Renal pelvis (tissue), 1 donor: ENCODE measurements at regions not wholly inside any gene's neighbourhood (a gene's known extent, or its start where the extent isn't known, plus 50 kb on each side); places are given as distances from the start of the nearest gene placed in this dataset.

ENCODE experiments used
- DNase-seq: peaks from one replicate; pipeline ENCODE4 v3.0.0-alpha.2; 2013

DNA sequence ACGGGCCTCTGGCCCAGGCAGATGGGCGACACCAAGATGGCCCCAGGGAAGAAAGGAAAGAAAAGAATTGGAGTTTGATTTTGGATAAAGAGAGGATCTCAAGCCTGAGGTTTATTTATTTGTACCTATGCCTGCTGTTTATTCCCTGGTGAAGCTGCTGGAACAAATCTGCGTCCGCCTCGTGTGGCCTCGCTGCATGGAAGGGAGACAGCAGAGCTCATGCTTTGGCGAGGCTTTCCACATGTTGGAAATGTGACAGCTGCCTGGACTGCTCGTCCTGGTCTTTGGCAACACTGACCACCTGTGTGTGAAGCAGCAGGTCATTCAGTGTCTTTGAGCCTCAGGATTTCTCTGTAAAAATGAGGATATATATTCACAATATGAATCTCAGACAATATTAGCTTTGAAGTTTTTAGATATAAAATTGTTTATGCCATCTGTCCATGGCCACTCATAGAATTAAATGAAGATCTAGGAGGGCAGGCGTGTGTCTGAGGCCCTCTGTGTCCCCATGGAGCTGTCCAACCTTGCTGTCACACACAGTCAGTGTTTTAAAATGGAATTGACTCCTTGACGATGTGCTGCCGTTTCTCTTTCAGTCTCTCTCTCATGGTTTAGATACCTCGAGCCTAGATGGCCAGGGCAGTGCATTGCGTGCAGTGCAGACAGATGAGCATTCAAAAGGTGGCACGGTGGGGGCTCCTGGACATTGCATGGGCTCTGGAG, 94.3 kb downstream of the SOCS6 start:
- no peak for DNase-seq

DNA sequence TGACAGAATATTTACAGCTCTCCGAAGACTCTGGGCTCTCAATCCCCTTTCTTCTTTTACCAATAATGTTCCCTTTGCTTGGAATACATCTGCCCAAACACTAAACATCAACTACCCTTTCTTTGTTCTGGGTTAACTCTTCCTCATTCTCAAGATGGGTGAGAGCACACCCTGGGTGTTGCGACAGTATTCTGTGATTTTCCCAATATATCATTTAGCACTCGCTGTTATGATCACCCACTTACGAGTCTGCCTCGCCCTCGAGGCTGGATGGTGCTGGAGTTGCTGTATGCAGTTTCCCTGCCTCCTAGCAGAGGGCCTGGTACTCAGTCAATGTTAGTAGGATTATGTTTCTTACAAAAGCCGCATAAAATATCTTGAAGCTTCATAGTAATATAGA, 93.2 kb downstream of the SOCS6 start:
- no peak for DNase-seq

DNA sequence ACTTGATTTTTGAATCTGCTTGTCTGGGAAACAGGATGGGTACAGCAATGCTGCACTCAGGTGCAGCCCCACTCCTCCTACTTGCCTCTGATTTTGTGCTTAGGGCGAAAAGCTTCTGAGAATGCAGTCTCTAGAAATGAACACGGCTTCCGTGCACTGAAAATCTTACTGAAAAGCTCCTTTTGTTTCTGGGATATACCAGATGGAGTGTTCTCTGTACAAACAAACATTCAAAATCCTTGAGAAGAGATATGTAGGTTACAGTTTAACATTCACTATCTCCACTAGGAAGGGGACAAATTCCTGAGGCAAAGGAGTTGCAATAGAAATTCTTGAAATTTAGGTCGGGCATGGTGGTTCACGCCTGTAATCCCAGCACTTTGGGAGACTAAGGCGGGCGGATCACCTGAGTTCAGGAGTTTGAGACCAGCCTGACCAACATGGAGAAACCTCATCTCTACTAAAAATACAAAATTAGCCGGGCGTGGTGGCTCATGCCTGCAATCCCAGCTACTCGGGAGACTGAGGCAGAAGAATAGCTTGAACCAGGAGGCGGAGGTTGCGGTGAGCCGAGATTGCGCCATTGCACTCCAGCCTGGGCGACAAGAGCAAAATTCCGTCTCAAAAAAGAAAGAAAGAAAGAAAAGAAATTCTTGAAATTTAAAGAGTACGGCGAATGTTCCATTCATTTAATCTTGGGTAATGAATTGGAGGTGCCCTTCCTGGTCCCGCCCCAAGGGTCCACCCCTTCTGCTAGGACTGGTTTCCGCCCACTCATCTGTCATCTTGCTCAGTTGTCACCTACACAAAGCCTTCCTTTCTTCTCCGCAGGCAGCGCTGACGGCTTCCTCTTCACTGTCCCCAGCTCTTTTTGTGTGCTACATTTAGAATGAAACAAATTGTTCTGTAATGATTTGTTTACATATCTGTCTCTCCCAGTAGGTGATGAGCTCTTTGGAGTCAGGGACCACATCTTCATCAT, 92.4 kb downstream of the SOCS6 start:
- no peak for DNase-seq
